NCI-H2081 (cell line): ENCODE measurements at regions not wholly inside any gene's neighbourhood (a gene's known extent, or its start where the extent isn't known, plus 50 kb on each side); places are given as distances from the start of the nearest gene placed in this dataset.

ENCODE experiments used
- DNase-seq, 2 experiments: peaks; one replicate each; lab custom pipeline; 2025; lab: John Stamatoyannopoulos, UW

DNA sequence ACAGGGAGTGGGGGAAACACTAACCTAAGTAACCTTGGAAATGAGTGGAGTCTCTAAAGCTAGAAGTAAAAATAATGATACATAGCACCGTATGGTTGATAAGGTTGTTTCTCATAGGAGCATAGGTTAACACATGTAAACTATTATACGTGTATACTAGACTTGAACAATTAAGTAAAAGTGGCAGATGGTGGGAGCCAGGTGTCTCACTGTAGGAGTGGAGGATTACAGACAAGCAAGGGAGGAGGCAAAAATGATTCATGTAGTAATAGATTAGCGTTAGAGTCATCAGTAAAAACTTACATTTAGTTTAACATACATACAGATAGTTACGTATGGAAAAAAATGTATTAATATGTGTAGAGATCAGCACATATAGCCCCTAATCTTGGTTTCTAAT lies 138.4 kb upstream of the DSCAM start:
- no peak for DNase-seq

GRCh38 chr21:40990366-40990765 lies 143.4 kb upstream of the DSCAM start:
- no peak for DNase-seq

DNA sequence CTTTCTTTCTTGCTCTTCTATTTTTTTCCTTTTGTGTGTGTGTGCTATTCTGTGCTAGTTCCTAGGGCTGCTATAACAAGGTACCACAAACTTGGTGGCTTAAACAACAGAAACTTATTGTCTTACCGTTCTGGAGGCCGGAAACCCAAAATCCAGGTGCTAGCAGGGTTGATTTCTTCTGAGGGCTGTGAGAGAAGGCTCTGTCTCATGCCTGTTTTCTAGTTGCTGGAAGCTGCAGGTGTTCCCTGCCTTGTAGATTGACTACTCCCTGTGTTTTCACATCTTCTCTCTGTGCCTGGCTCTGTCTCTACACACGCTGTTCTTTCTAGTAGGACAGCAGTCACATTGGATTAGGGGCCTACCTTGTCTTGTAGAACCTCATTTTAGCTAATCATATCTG lies 150.9 kb upstream of the DSCAM start:
- no peak for DNase-seq

- no peak for DNase-seq
Measured at GRCh38 chr21:41000838-41001237, 153.9 kb upstream of the DSCAM start.

- no peak for DNase-seq
Measured at GRCh38 chr21:41006636-41007035, 159.7 kb upstream of the DSCAM start.

DNA sequence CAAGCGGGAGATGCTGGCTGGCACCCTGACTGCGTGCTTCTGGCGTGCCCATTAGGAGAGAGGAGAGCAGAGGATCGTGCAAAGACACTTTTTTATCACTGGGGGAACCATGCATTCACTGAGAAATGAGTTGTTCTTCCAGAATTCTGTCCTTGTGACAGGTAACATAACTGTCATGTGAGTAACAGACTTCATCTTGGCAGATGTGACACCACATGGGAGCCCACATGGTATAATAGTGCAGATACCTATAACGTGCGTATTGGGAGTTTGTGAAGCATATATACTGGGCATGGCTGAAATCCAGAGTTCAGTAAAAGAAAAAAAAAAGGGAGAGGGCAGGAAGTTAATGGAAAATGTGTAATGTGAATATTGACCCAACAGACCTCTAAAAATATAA lies 159.6 kb upstream of the BACE2 start:
- DNase-seq = no peak

- no peak for DNase-seq
Measured at GRCh38 chr21:41008974-41009373, 159.0 kb upstream of the BACE2 start.

GRCh38 chr21:41009398-41010100 lies 158.4 kb upstream of the BACE2 start:
- no peak for DNase-seq

GRCh38 chr21:41010101-41010435 lies 157.9 kb upstream of the BACE2 start:
- DNase-seq = no peak

DNA sequence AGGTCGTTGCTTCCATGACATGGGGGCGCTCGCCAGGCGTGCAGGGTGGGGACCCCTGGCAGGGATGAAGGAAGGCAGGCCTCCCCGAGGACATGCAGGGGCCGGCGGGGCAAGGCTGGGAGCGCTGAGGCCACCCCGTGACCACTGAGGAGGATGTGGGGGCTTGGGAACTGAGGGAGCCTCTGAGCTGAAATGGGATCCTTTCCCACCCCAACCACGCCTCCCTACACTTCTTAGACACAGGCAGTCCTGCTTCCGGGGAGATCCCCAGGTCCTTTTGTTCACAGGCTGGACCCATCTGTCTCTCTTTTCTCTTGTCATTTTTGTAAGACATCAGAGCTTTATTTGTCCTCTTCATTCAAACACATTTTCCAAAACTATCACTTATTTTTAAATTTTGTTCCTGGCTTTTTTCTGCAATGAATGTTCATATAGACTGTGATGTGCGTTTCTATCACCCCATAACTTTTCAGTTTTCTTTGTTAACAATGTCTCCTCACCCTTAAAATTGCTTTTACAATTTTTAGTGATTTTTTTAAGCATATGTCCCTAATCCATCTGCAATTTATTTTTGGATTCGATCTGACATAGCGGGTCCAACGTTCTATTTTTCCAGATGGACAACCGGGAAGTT lies 156.7 kb upstream of the BACE2 start:
- DNase-seq = no peak

DNA sequence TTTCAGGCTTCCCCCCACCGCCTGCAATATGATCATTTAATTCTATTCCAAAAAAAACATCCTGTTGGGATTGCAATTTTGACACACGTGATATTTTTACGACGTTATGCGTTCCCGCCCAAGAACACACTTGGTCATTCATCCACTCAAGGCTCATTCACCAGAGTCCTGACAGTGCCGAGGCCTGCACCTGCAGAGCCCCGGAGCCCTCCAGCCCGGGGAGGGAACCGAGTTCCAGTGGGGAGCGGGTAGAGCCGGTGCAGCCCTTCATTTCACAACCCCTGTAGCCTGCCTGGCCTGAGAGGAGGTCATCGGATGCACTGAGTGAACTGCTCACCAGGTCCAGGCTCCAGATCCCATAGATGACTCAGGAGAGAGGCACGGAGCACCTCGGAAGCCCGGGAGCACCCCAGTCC lies 156.0 kb upstream of the BACE2 start:
- DNase-seq = no peak

- DNase-seq = no peak
Measured at GRCh38 chr21:41012425-41012824, 155.5 kb upstream of the BACE2 start.

DNA sequence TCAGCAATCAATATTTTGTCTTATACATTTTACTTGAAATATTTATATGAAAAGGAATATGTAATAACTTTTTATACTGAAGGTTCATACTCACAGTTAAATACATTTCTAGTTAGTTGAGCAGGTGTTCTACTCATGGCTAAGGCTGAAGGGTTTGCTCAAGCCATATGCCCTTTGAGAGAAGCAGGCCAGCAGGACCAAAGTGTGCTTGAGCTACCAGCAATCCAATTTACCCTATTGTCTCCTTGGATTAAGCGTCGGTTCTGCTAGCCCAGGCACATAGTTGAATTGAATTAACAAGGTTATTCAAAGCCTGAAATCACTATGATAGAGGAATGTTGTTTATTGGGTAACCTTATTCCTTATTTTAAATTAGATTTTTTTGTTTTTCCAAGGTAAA lies 151.5 kb upstream of the BACE2 start:
- DNase-seq = no peak

DNA sequence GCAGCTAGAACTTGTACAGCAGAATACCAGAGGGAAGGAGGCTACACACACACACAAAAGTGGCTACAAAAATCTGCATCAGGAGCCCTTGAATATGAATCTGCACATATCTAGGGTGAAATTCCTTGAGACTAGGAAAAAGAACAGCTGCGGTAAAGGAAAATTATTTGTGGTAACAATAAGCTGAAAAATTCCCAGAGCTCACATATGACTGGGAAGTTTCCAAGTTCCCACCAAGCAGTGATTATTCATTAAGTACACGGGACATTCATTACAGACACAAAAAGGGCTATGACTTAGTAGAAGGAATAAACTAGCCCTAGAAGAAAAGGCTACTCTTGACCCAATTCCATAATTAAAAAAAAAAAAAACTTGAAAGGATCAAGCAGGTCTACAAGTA lies 149.5 kb upstream of the BACE2 start:
- DNase-seq = no peak

DNA sequence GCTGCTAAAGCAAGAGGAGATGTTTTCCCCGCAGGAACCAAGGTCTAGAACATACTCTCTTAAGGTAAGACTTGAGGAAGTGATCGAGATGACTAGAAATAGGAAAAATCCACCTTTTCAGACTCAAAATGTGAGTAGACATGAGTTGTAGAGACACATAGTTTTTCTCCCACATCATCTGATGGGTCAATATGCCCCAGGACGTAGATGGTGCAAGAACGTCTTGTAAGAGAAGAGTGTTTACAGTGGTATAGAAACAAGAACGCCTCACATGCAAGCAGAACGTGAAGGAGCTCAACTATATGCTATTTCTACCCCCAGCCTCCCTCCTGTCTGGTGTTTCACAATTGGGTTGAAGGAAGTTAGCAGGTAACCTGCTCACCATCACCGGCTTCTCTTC lies 144.0 kb upstream of the BACE2 start:
- no peak for DNase-seq

GRCh38 chr21:41024341-41024740 lies 143.6 kb upstream of the BACE2 start:
- no peak for DNase-seq

- DNase-seq = no peak
Measured at GRCh38 chr21:41024746-41025254, 143.2 kb upstream of the BACE2 start.

DNA sequence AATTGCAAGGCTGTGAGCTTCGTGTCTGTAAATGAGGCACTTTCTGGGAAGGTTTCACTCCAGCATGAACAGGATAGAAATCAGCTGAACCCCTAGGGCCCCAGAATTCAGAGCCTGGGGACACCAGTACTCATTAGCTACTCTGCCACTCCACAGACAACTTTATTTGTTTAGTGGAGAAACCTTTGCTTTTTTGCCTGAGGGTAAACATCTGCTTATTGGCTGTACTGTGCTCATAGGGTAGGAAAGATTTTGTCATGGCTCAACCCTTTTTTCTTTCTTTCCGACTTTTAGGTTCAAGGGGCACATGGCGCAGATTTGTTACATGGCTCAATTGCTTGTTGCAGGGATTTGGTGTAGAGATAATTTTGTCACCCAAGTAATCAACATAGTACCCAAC lies 138.4 kb upstream of the BACE2 start:
- DNase-seq = peak; percentile 3 to 38

DNA sequence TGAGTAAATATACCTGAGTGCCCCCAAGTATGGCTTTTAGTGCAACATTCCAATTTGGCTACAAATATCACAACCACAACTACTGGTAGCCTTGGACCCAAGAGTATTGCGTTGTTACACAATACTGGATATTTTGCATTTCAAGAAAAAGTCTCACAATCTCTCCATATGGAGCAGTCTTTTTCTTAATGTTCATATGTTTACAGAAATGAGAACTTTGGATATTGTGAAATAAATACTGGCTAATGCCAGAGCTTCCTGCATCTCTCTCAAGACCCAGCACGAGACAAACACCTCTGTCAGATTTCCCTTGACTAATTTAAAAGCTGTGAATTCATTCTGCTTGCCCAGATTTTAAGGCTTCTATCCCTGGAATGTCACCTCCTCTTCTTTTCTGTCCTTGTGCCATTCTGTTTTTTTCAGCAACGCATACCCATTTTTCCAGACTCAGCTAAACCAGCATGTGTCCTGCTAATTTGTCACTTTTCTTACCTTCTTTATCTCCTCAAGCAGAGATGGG lies 136.2 kb upstream of the BACE2 start:
- DNase-seq = no peak

GRCh38 chr21:41032541-41032940 lies 135.4 kb upstream of the BACE2 start:
- no peak for DNase-seq

- no peak for DNase-seq
Measured at GRCh38 chr21:41037212-41037611, 130.7 kb upstream of the BACE2 start.

- DNase-seq = no peak
Measured at GRCh38 chr21:41037936-41038335, 130.0 kb upstream of the BACE2 start.

GRCh38 chr21:41043014-41043413 lies 124.9 kb upstream of the BACE2 start:
- DNase-seq = no peak
